ENCODE measurements at regions not wholly inside any gene's neighbourhood (a gene's known extent, or its start where the extent isn't known, plus 50 kb on each side); places are given as distances from the start of the nearest gene placed in this dataset.

- no peak overlapping the region for H3K4me3 ChIP-seq (ENCODE audit: low read length)
- no peak for DNase-seq
- no peaks in the 10 kb centered on the region for H3K27me3 ChIP-seq (ENCODE audit: control insufficient read depth in 1 of 2, insufficient read depth in 2 of 2, low read length in 2 of 2)
- intact Hi-C loops (cut with DNase I, micrococcal nuclease) = no loop called here
- H3K27ac Mint-ChIP-seq = no peak overlapping the region
- no peaks in the 10 kb centered on the region for H3K36me3 Mint-ChIP-seq (ENCODE audit: low read depth)
- no peaks in the 10 kb centered on the region for H3K27me3 Mint-ChIP-seq
- no peaks in the 10 kb centered on the region for H3K4me1 ChIP-seq (ENCODE audit: insufficient read depth, low read length)
- ChIA-PET CTCF (no interaction called here), POLR2A (no interaction called here)
- TF ChIP-seq CTCF (IDR thresholded peaks at IDR 0.05) = no peak
- H3K9me3 ChIP-seq (ENCODE audit: control insufficient read depth in 1 of 2, insufficient read depth in 1 of 2, low read length in 2 of 2) = peaks cover 0 to 3% of the 10 kb centered on the region in 2 experiments
- H3K4me1 Mint-ChIP-seq (ENCODE audit: low read depth) = no peaks in the 10 kb centered on the region
- peaks cover 7% of the 10 kb centered on the region for H3K9me3 Mint-ChIP-seq
- H3K36me3 ChIP-seq (ENCODE audit: insufficient read depth, low read length) = no peaks in the 10 kb centered on the region
- H3K4me3 Mint-ChIP-seq = no peak overlapping the region
- no peak overlapping the region for H3K27ac ChIP-seq (ENCODE audit: low read depth in 1 of 2, low read length in 2 of 2)
- ATAC-seq (ENCODE audit: poor library complexity) = no peak
These were observed 1102.3 kb upstream of the SEL1L start for GRCh38 chr14:82635915-82636314.

GRCh38 chr14:82636426-82636825, 1102.8 kb upstream of the SEL1L start:
- Histone ChIP-seq H3K27me3 (ENCODE audit: control insufficient read depth in 1 of 2, insufficient read depth in 2 of 2, low read length in 2 of 2) (no peaks in the 10 kb centered on the region), H3K9me3 (ENCODE audit: control insufficient read depth in 1 of 2, insufficient read depth in 1 of 2, low read length in 2 of 2) (peaks cover 0 to 3% of the 10 kb centered on the region in 2 experiments), H3K4me1 (ENCODE audit: insufficient read depth, low read length) (no peaks in the 10 kb centered on the region), H3K36me3 (ENCODE audit: insufficient read depth, low read length) (no peaks in the 10 kb centered on the region), H3K27ac (ENCODE audit: low read depth in 1 of 2, low read length in 2 of 2) (no peak overlapping the region), H3K4me3 (ENCODE audit: low read length) (no peak overlapping the region)
- Mint-ChIP-seq H3K27ac (no peak overlapping the region), H3K9me3 (peaks cover 7% of the 10 kb centered on the region), H3K27me3 (no peaks in the 10 kb centered on the region), H3K36me3 (ENCODE audit: low read depth) (no peaks in the 10 kb centered on the region), H3K4me3 (no peak overlapping the region), H3K4me1 (ENCODE audit: low read depth) (no peaks in the 10 kb centered on the region)
- ChIA-PET POLR2A (no interaction called here), CTCF (no interaction called here)
- TF ChIP-seq CTCF (IDR thresholded peaks at IDR 0.05) = no peak
- ATAC-seq (ENCODE audit: poor library complexity) = no peak
- intact Hi-C loops (cut with DNase I, micrococcal nuclease) = no loop called here
- DNase-seq = no peak

- Mint-ChIP-seq H3K27me3 (no peaks in the 10 kb centered on the region), H3K36me3 (ENCODE audit: low read depth) (no peaks in the 10 kb centered on the region), H3K27ac (no peak overlapping the region), H3K9me3 (peaks cover 2% of the 10 kb centered on the region), H3K4me3 (no peak overlapping the region), H3K4me1 (ENCODE audit: low read depth) (no peaks in the 10 kb centered on the region)
- no peak for TF ChIP-seq CTCF (IDR thresholded peaks at IDR 0.05)
- Histone ChIP-seq H3K9me3 (ENCODE audit: control insufficient read depth in 1 of 2, insufficient read depth in 1 of 2, low read length in 2 of 2) (peaks cover 0 to 7% of the 10 kb centered on the region in 2 experiments), H3K27me3 (ENCODE audit: control insufficient read depth in 1 of 2, insufficient read depth in 2 of 2, low read length in 2 of 2) (no peaks in the 10 kb centered on the region), H3K4me3 (ENCODE audit: low read length) (no peak overlapping the region), H3K4me1 (ENCODE audit: insufficient read depth, low read length) (no peaks in the 10 kb centered on the region), H3K36me3 (ENCODE audit: insufficient read depth, low read length) (no peaks in the 10 kb centered on the region), H3K27ac (ENCODE audit: low read depth in 1 of 2, low read length in 2 of 2) (no peak overlapping the region)
- ATAC-seq (ENCODE audit: poor library complexity) (no peak), DNase-seq (no peak)
- ChIA-PET CTCF (no interaction called here), POLR2A (no interaction called here)
- intact Hi-C loops (cut with DNase I, micrococcal nuclease) = no loop called here
These were observed 1107.4 kb upstream of the SEL1L start for GRCh38 chr14:82641050-82641540.

All from CD4-positive, alpha-beta T cell (primary cell).